PC-9 (cell line): ENCODE measurements at regions not wholly inside any gene's neighbourhood (a gene's known extent, or its start where the extent isn't known, plus 50 kb on each side); places are given as distances from the start of the nearest gene placed in this dataset.

ENCODE experiments used
- BruUV-seq: library from RNA; stranded (reverse); fragments of 400-500 nt; replicated peaks from 2 replicates; lab custom pipeline; 2021; lab: Mats Ljungman, UMichigan
- CTCF ChIA-PET: fragments of 300-600 bp; sonication (Branson Sonifier 250); formaldehyde crosslinking; loops from one replicate; lab custom pipeline; 2022; ENCODE audit warnings: antibody characterized with exemption; lab: Charles Lee
- POLR2A ChIA-PET: fragments of 300-600 bp; sonication (Branson Sonifier 250); formaldehyde crosslinking; loops from one replicate; lab custom pipeline; 2022; ENCODE audit warnings: antibody characterized with exemption; ENCODE audit not compliant: unreplicated experiment; lab: Charles Lee
- DNase-seq, 2 experiments: peaks; one replicate each; pipeline versions ENCODE4 v3.0.0 to v3.0.0-alpha.2; 2015 to 2022; ENCODE audit warnings: mixed read lengths in 1 of 2
- H2AFZ ChIP-seq: fragments of 200-600 bp; sonication (generic); 2 replicates; pipeline ENCODE4 v1.8.1; 2017; ENCODE audit warnings: antibody characterized with exemption
- H3F3A ChIP-seq: fragments of 200-600 bp; sonication (generic); 2 replicates; pipeline ENCODE4 v1.8.1; 2017; ENCODE audit warnings: antibody characterized with exemption, mild to moderate bottlenecking, low read depth; ENCODE audit not compliant: insufficient read depth
- H3K27ac ChIP-seq: fragments of 200-600 bp; sonication (generic); 2 replicates; pipeline ENCODE4 v1.6.1; 2016; ENCODE audit warnings: mixed run types
- H3K27me3 ChIP-seq: fragments of 200-600 bp; sonication (generic); 2 replicates; pipeline ENCODE4 v1.6.1; 2016; ENCODE audit warnings: low read depth, mixed run types; ENCODE audit not compliant: insufficient read depth
- H3K36me3 ChIP-seq: fragments of 200-600 bp; sonication (generic); 2 replicates; pipeline ENCODE4 v1.6.1; 2016; ENCODE audit warnings: low read depth, mixed run types
- H3K4me1 ChIP-seq: fragments of 200-600 bp; sonication (generic); replicated peaks from 2 replicates; pipeline ENCODE4 v1.6.1; 2016; ENCODE audit warnings: mixed run types; ENCODE audit not compliant: insufficient read depth
- H3K4me2 ChIP-seq: fragments of 200-600 bp; sonication (generic); 2 replicates; pipeline ENCODE4 v1.6.1; 2017; ENCODE audit warnings: mixed run types
- H3K4me3 ChIP-seq: fragments of 200-600 bp; sonication (generic); 2 replicates; pipeline ENCODE4 v1.6.1; 2016; ENCODE audit warnings: mixed run types
- H3K79me2 ChIP-seq: fragments of 200-600 bp; sonication (generic); 2 replicates; pipeline ENCODE4 v1.6.1; 2017; ENCODE audit warnings: low read depth, mixed run types
- H3K9me2 ChIP-seq: fragments of 200-600 bp; sonication (generic); 2 replicates; pipeline ENCODE4 v1.8.1; 2017; ENCODE audit warnings: mild to moderate bottlenecking; ENCODE audit not compliant: insufficient read depth
- H3K9me3 ChIP-seq: fragments of 200-600 bp; sonication (generic); 2 replicates; pipeline ENCODE4 v1.8.1; 2016; ENCODE audit warnings: low read depth; ENCODE audit not compliant: insufficient read depth
- H4K20me1 ChIP-seq: fragments of 200-600 bp; sonication (generic); 2 replicates; pipeline ENCODE4 v1.8.1; 2017; ENCODE audit not compliant: insufficient read depth
- EZH2 ChIP-seq: fragments of 200-600 bp; sonication (generic); IDR thresholded peaks from 2 replicates; pipeline ENCODE4 v1.8.0; 2017; ENCODE audit warnings: antibody characterized with exemption, low read depth
- intact Hi-C: fragments of 100-400 bp; cut with micrococcal nuclease; formaldehyde crosslinking; loops from one replicate; pipeline ENCODE4 v1.10.0; 2022; ENCODE audit not compliant: unreplicated experiment
- TF ChIP-seq, protein P1 (sequence below): fragments of 200-600 bp; sonication (generic); conservative IDR thresholded peaks from 2 replicates; pipeline ENCODE4 v1.6.1; 2017; ENCODE audit warnings: mixed run types, antibody characterized with exemption, mild to moderate bottlenecking, moderate library complexity

DNA sequence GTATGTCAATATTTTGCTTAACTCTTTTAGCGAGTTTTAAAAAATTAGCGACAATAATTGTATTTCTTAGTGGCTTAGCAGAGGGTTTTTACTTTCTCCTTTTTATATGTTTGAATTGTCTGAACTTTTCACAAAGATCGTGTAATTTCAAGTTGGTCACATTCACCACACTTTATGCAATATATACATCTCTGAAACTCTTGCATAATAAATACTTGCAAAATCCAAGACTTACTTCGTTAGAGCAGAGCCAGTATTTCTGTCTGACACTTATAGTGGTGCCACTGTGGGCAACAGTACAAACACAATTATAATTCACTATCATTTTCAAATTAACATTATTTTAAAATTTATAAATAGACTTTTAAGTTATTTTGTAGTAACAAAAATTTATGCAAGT lies 62.0 kb downstream of the SUCNR1 start:
- peaks cover 11% of the 10 kb centered on the region for H3K4me1 ChIP-seq
- no peaks in the 10 kb centered on the region for H3K36me3 ChIP-seq
- H2AFZ ChIP-seq = no peak overlapping the region
- TF ChIP-seq EZH2 = no peak
- TF ChIP-seq, protein P1, sequence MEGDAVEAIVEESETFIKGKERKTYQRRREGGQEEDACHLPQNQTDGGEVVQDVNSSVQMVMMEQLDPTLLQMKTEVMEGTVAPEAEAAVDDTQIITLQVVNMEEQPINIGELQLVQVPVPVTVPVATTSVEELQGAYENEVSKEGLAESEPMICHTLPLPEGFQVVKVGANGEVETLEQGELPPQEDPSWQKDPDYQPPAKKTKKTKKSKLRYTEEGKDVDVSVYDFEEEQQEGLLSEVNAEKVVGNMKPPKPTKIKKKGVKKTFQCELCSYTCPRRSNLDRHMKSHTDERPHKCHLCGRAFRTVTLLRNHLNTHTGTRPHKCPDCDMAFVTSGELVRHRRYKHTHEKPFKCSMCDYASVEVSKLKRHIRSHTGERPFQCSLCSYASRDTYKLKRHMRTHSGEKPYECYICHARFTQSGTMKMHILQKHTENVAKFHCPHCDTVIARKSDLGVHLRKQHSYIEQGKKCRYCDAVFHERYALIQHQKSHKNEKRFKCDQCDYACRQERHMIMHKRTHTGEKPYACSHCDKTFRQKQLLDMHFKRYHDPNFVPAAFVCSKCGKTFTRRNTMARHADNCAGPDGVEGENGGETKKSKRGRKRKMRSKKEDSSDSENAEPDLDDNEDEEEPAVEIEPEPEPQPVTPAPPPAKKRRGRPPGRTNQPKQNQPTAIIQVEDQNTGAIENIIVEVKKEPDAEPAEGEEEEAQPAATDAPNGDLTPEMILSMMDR = no peak
- H3K4me3 ChIP-seq = no peak overlapping the region
- H3K9me3 ChIP-seq = no peaks in the 10 kb centered on the region
- H3K79me2 ChIP-seq = no peaks in the 10 kb centered on the region
- H4K20me1 ChIP-seq = no peaks in the 10 kb centered on the region
- POLR2A ChIA-PET = no interaction called here
- intact Hi-C loops = no loop called here
- no peaks in the 10 kb centered on the region for H3K27me3 ChIP-seq
- no peak for DNase-seq
- no TSS peak for BruUV-seq
- H3F3A ChIP-seq = peaks cover 4% of the 10 kb centered on the region; the same call in 1 of the 2 replicates
- no peaks in the 10 kb centered on the region for H3K9me2 ChIP-seq
- CTCF ChIA-PET = no interaction called here
- H3K4me2 ChIP-seq = no peak overlapping the region
- H3K27ac ChIP-seq = no peak overlapping the region

DNA sequence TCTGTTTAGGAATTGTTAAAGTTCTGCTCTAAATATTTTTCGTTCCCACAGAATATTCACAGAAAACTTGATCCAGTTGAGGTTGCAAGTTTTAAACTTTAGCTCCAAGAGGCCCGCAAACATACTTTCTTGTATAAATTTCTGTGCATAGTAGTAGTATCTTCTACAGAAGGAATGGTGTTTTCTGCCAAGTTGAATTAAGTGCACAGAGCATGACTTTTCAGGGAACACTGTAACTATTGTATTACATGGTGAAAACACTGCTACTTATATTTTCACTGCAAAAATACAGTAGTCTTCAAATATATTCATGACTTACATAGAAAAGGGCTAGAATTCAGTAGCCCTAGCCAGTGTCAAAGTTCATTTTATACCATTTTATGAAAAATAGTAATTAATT lies 67.0 kb downstream of the SUCNR1 start:
- BruUV-seq = no TSS peak
- Histone ChIP-seq H3K27ac (no peak overlapping the region), H3K9me3 (no peaks in the 10 kb centered on the region), H2AFZ (no peak overlapping the region), H3K9me2 (no peaks in the 10 kb centered on the region), H3K36me3 (no peaks in the 10 kb centered on the region), H3K4me2 (no peak overlapping the region), H3F3A (no peaks in the 10 kb centered on the region; the same call in 1 of the 2 replicates), H3K27me3 (no peaks in the 10 kb centered on the region), H3K4me3 (no peak overlapping the region), H3K4me1 (no peaks in the 10 kb centered on the region), H3K79me2 (no peaks in the 10 kb centered on the region), H4K20me1 (no peaks in the 10 kb centered on the region)
- TF ChIP-seq EZH2 = no peak
- TF ChIP-seq, protein P1 = no peak
- intact Hi-C loops = no loop called here
- no peak for DNase-seq
- ChIA-PET POLR2A (interaction anchor here (0.6 to 0.7 kb wide), 2 partner anchors 37 to 328 kb away, joined by 3 to 4 read pairs; partner anchors contain the start of gene MBNL1), CTCF (no interaction called here)

DNA sequence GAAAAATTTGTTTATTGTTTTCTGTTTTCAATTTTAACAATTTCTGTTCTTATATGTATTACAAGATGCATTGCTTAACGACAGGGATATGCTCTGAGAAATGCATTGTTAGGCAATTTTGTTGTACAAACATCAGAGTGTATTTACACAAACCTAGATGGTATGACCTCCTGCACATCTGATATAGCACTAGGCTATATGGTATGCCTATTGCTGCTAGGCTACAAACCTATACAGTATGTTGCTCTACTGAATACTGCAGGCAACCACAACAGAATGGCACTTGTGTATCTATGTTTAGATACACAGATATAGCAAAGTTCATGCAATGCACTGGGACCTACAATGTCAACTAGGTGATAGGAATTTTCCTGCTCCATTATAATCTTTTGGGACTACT lies 70.1 kb downstream of the SUCNR1 start:
- no peaks in the 10 kb centered on the region for H3K79me2 ChIP-seq
- H3K9me3 ChIP-seq = no peaks in the 10 kb centered on the region
- H4K20me1 ChIP-seq = no peaks in the 10 kb centered on the region
- H3K4me3 ChIP-seq = no peak overlapping the region
- intact Hi-C loops = no loop called here
- no peak overlapping the region for H3K4me2 ChIP-seq
- no peak overlapping the region for H3K27ac ChIP-seq
- H2AFZ ChIP-seq = no peak overlapping the region
- H3F3A ChIP-seq = no peaks in the 10 kb centered on the region; the same call in 1 of the 2 replicates
- TF ChIP-seq, protein P1 = no peak
- TF ChIP-seq EZH2 = no peak
- no peak for DNase-seq
- ChIA-PET CTCF (no interaction called here), POLR2A (no interaction called here)
- no peaks in the 10 kb centered on the region for H3K27me3 ChIP-seq
- no peaks in the 10 kb centered on the region for H3K4me1 ChIP-seq
- no TSS peak for BruUV-seq
- H3K36me3 ChIP-seq = no peaks in the 10 kb centered on the region
- no peaks in the 10 kb centered on the region for H3K9me2 ChIP-seq
